ENCODE measurements at regions not wholly inside any gene's neighbourhood (a gene's known extent, or its start where the extent isn't known, plus 50 kb on each side); places are given as distances from the start of the nearest gene placed in this dataset.
A peak's percentile ranks its signal among the peaks of the same experiment; 100 is the strongest.
"Not testable (repeated sequence)": the region's sequence is repeated elsewhere in the genome, so short reads cannot be mapped to it uniquely, and the experiment has no call there.

DNA sequence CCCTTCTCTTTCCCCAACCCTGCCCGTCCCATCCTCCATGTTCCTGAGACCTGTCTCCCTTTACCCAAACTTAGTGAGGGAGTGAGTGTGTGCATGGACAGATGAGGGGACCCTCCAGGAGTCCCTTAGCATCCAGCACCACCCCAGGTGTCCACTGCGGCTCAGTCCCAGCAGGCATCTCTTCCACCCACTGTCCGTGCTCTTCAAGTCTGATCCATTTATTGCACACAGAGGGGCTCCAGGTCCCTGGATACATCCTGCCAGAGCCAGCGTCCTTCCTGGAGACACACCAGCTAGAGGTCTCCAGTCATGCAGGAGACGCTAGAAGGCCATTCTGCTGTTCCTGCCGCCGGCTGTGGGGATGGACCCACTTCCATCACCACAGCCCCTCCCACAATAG is 239.2 kb downstream of the ADGRD1 start:
- no peak for DNase-seq (ENCODE audit: extremely low spot score)
- POLR2A ChIA-PET, result no interaction called here
- TF ChIP-seq, protein P1, sequence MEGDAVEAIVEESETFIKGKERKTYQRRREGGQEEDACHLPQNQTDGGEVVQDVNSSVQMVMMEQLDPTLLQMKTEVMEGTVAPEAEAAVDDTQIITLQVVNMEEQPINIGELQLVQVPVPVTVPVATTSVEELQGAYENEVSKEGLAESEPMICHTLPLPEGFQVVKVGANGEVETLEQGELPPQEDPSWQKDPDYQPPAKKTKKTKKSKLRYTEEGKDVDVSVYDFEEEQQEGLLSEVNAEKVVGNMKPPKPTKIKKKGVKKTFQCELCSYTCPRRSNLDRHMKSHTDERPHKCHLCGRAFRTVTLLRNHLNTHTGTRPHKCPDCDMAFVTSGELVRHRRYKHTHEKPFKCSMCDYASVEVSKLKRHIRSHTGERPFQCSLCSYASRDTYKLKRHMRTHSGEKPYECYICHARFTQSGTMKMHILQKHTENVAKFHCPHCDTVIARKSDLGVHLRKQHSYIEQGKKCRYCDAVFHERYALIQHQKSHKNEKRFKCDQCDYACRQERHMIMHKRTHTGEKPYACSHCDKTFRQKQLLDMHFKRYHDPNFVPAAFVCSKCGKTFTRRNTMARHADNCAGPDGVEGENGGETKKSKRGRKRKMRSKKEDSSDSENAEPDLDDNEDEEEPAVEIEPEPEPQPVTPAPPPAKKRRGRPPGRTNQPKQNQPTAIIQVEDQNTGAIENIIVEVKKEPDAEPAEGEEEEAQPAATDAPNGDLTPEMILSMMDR (IDR thresholded peaks at IDR 0.05; ENCODE audit: control extremely low read depth, extremely low read depth, low read depth, missing control alignments), result no peak
- CTCF ChIA-PET, result interaction anchor here (0.9 kb wide), 1 partner anchor 37 kb away, joined by 3 read pairs; no protein-coding TSS in a partner anchor

- TF ChIP-seq, protein P1 (IDR thresholded peaks at IDR 0.05; ENCODE audit: control extremely low read depth, extremely low read depth, low read depth, missing control alignments), result no peak
- POLR2A ChIA-PET, result no interaction called here
- DNase-seq (ENCODE audit: extremely low spot score), result no peak
- CTCF ChIA-PET, result no interaction called here
Measured at GRCh38 chr12:131194166-131194565, 240.5 kb downstream of the ADGRD1 start.

- CTCF ChIA-PET, result no interaction called here
- POLR2A ChIA-PET, result no interaction called here
- DNase-seq (ENCODE audit: extremely low spot score), result peak; percentile 2
- TF ChIP-seq, protein P1 (IDR thresholded peaks at IDR 0.05; ENCODE audit: control extremely low read depth, extremely low read depth, low read depth, missing control alignments), result no peak
Measured at GRCh38 chr12:131195796-131196195, 242.1 kb downstream of the ADGRD1 start.

DNA sequence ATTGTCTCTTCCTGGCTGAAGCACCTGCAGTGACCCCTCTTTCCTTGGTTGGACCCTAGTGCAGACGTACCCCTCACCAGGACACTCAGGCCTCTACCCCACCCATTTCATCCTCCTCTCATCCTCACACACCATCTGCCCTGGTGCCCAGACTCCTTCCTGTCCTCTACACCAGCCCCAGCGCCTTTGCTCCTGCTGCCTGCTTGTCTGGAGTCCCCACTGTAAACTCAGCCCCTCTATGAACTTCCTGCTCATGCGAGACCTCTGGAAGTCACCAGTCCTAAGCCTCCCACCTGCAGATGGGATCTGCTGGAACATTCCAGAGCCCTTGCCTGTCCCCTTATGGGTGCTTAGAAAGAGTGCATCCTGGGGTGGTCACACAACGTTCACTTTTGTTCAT is 242.5 kb downstream of the ADGRD1 start:
- ChIA-PET POLR2A (no interaction called here), CTCF (no interaction called here)
- peak; percentile 2 for DNase-seq (ENCODE audit: extremely low spot score)
- TF ChIP-seq, protein P1 (IDR thresholded peaks at IDR 0.05; ENCODE audit: control extremely low read depth, extremely low read depth, low read depth, missing control alignments), result no peak

DNA sequence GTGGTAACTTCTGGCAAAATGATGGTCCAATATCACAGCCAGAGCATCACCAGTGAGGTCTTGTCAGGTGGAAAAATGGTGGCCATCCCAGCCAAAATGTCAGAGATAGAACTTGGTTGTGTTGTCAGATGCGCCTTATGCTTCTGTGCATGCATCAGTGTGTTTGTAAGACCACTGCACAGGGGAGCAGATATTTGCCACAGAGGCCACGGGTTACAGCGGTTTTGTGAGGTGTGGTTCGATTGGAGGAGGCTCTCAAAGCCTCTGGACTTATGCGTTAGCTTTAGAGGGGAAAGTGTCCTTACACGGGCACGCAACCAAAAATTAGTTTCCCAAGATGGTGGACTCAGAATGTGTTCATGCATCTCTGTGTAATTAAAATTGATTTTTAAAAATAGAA is 243.8 kb downstream of the ADGRD1 start:
- CTCF ChIA-PET, result no interaction called here
- POLR2A ChIA-PET, result no interaction called here
- TF ChIP-seq, protein P1 (IDR thresholded peaks at IDR 0.05; ENCODE audit: control extremely low read depth, extremely low read depth, low read depth, missing control alignments), result no peak

GRCh38 chr12:131199221-131199620 is 245.5 kb downstream of the ADGRD1 start:
- POLR2A ChIA-PET, result no interaction called here
- no peak for DNase-seq (ENCODE audit: extremely low spot score)
- TF ChIP-seq, protein P1 (IDR thresholded peaks at IDR 0.05; ENCODE audit: control extremely low read depth, extremely low read depth, low read depth, missing control alignments), result no peak
- CTCF ChIA-PET, result no interaction called here

More for the DNA sequence above, 243.8 kb downstream of the ADGRD1 start:
- peak; percentile 1 for DNase-seq (ENCODE audit: extremely low spot score)

GRCh38 chr12:131201912-131202311 is 248.2 kb downstream of the ADGRD1 start:
- DNase-seq (ENCODE audit: extremely low spot score); CTCF ChIA-PET; POLR2A ChIA-PET: not testable (repeated sequence)

Data from GM10248 (cell line).